ENCODE measurements at regions not wholly inside any gene's neighbourhood (a gene's known extent, or its start where the extent isn't known, plus 50 kb on each side); places are given as distances from the start of the nearest gene placed in this dataset.

- H2BK120ac ChIP-seq (ENCODE audit: insufficient read depth, low read length, poor library complexity), result no peak overlapping the region
- DNase-seq, result no peak
- H3K4me3 ChIP-seq (ENCODE audit: low read depth, low read length), result no peak overlapping the region
- H3K4ac ChIP-seq (ENCODE audit: low read depth, low read length), result no peak overlapping the region
- no peak overlapping the region for H4K8ac ChIP-seq (ENCODE audit: low read depth, low read length)
- no peaks in the 10 kb centered on the region for H3K27me3 ChIP-seq (ENCODE audit: insufficient read depth, low read length)
- H3K36me3 ChIP-seq (ENCODE audit: control insufficient read depth in 1 of 2, insufficient read depth in 2 of 2, low read length in 2 of 2), result no peaks in the 10 kb centered on the region
- no peak overlapping the region for H4K91ac ChIP-seq (ENCODE audit: low read depth, low read length)
- H3K79me1 ChIP-seq (ENCODE audit: low read length), result no peaks in the 10 kb centered on the region
- H2BK12ac ChIP-seq (ENCODE audit: low read length), result no peak overlapping the region
- H3K14ac ChIP-seq (ENCODE audit: low read length), result no peak overlapping the region
- H3K79me2 ChIP-seq (ENCODE audit: control insufficient read depth, insufficient read depth, low read length, poor library complexity), result no peaks in the 10 kb centered on the region
- H2AFZ ChIP-seq (ENCODE audit: insufficient read depth, low read length, poor library complexity), result no peak overlapping the region
- H3K9me3 ChIP-seq (ENCODE audit: insufficient read depth, low read depth, low read length), result no peaks in the 10 kb centered on the region
- H3K4me1 ChIP-seq (ENCODE audit: control insufficient read depth in 1 of 2, insufficient read depth in 2 of 2, low read length in 2 of 2), result no peaks in the 10 kb centered on the region
- H3K23ac ChIP-seq (ENCODE audit: low read length), result no peak overlapping the region
- H3K4me2 ChIP-seq (ENCODE audit: low read length), result no peak overlapping the region
- no CpG with 5 or more reads among the region's 2 CpGs for WGBS (ENCODE audit: extremely low coverage, insufficient coverage, insufficient read length)
- H2BK5ac ChIP-seq (ENCODE audit: low read depth, low read length, poor library complexity), result no peak overlapping the region
- no peak overlapping the region for H2AK5ac ChIP-seq (ENCODE audit: low read length)
- no peak overlapping the region for H4K12ac ChIP-seq (ENCODE audit: low read depth, low read length)
- H3K9ac ChIP-seq (ENCODE audit: low read length), result no peak overlapping the region
- no peak overlapping the region for H3K18ac ChIP-seq (ENCODE audit: low read length)
- no peak overlapping the region for H3K27ac ChIP-seq (ENCODE audit: low read depth, low read length)
Observed at GRCh38 chr10:10475812-10476211, 541.9 kb upstream of the CELF2 start.

DNA sequence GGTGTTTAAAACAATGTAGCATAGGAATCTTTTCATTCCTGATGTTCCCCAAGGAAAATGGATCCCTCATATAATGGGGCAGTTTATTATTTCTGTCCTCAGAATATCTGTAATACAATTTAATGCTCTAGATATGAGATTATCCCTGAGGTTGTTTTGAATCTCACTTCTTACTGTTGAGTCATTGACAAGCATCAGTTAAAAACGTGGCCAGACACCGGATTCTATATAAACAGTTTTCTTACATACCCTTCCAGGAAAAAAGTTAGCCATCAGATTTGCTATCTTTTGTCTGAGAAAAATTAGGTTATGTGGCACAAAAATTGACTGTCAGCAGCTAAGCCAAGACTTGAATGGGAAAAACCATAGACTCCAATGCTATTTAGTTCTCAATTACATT is 539.8 kb upstream of the CELF2 start:
- H2AFZ ChIP-seq (ENCODE audit: insufficient read depth, low read length, poor library complexity), result no peak overlapping the region
- no peak overlapping the region for H3K4ac ChIP-seq (ENCODE audit: low read depth, low read length)
- H3K4me1 ChIP-seq (ENCODE audit: control insufficient read depth in 1 of 2, insufficient read depth in 2 of 2, low read length in 2 of 2), result no peaks in the 10 kb centered on the region
- H3K36me3 ChIP-seq (ENCODE audit: control insufficient read depth in 1 of 2, insufficient read depth in 2 of 2, low read length in 2 of 2), result no peaks in the 10 kb centered on the region
- no peaks in the 10 kb centered on the region for H3K27me3 ChIP-seq (ENCODE audit: insufficient read depth, low read length)
- no peak overlapping the region for H4K8ac ChIP-seq (ENCODE audit: low read depth, low read length)
- no peak overlapping the region for H2AK5ac ChIP-seq (ENCODE audit: low read length)
- H3K4me2 ChIP-seq (ENCODE audit: low read length), result no peak overlapping the region
- H2BK5ac ChIP-seq (ENCODE audit: low read depth, low read length, poor library complexity), result no peak overlapping the region
- H4K12ac ChIP-seq (ENCODE audit: low read depth, low read length), result no peak overlapping the region
- H3K4me3 ChIP-seq (ENCODE audit: low read depth, low read length), result no peak overlapping the region
- no peak overlapping the region for H4K91ac ChIP-seq (ENCODE audit: low read depth, low read length)
- no peak overlapping the region for H3K23ac ChIP-seq (ENCODE audit: low read length)
- no peak overlapping the region for H3K18ac ChIP-seq (ENCODE audit: low read length)
- WGBS (ENCODE audit: extremely low coverage, insufficient coverage, insufficient read length), result no CpG with 5 or more reads among the region's 2 CpGs
- no peak overlapping the region for H3K27ac ChIP-seq (ENCODE audit: low read depth, low read length)
- DNase-seq, result no peak
- no peaks in the 10 kb centered on the region for H3K79me2 ChIP-seq (ENCODE audit: control insufficient read depth, insufficient read depth, low read length, poor library complexity)
- no peak overlapping the region for H2BK120ac ChIP-seq (ENCODE audit: insufficient read depth, low read length, poor library complexity)
- H3K9ac ChIP-seq (ENCODE audit: low read length), result no peak overlapping the region
- no peaks in the 10 kb centered on the region for H3K79me1 ChIP-seq (ENCODE audit: low read length)
- no peaks in the 10 kb centered on the region for H3K9me3 ChIP-seq (ENCODE audit: insufficient read depth, low read depth, low read length)
- H3K14ac ChIP-seq (ENCODE audit: low read length), result no peak overlapping the region
- H2BK12ac ChIP-seq (ENCODE audit: low read length), result no peak overlapping the region

GRCh38 chr10:10479465-10479864 is 538.2 kb upstream of the CELF2 start:
- no peaks in the 10 kb centered on the region for H3K36me3 ChIP-seq (ENCODE audit: control insufficient read depth in 1 of 2, insufficient read depth in 2 of 2, low read length in 2 of 2)
- no peak overlapping the region for H2BK5ac ChIP-seq (ENCODE audit: low read depth, low read length, poor library complexity)
- no peak overlapping the region for H4K12ac ChIP-seq (ENCODE audit: low read depth, low read length)
- H3K4me3 ChIP-seq (ENCODE audit: low read depth, low read length), result no peak overlapping the region
- H3K4me2 ChIP-seq (ENCODE audit: low read length), result no peak overlapping the region
- no peak for DNase-seq
- no peak overlapping the region for H2BK120ac ChIP-seq (ENCODE audit: insufficient read depth, low read length, poor library complexity)
- H2AK5ac ChIP-seq (ENCODE audit: low read length), result no peak overlapping the region
- no peak overlapping the region for H3K23ac ChIP-seq (ENCODE audit: low read length)
- H3K79me1 ChIP-seq (ENCODE audit: low read length), result no peaks in the 10 kb centered on the region
- H3K27me3 ChIP-seq (ENCODE audit: insufficient read depth, low read length), result no peaks in the 10 kb centered on the region
- no peak overlapping the region for H4K91ac ChIP-seq (ENCODE audit: low read depth, low read length)
- no peak overlapping the region for H3K9ac ChIP-seq (ENCODE audit: low read length)
- H4K8ac ChIP-seq (ENCODE audit: low read depth, low read length), result no peak overlapping the region
- no peak overlapping the region for H3K14ac ChIP-seq (ENCODE audit: low read length)
- no peaks in the 10 kb centered on the region for H3K79me2 ChIP-seq (ENCODE audit: control insufficient read depth, insufficient read depth, low read length, poor library complexity)
- no peaks in the 10 kb centered on the region for H3K9me3 ChIP-seq (ENCODE audit: insufficient read depth, low read depth, low read length)
- H3K18ac ChIP-seq (ENCODE audit: low read length), result no peak overlapping the region
- H2BK12ac ChIP-seq (ENCODE audit: low read length), result no peak overlapping the region
- WGBS (ENCODE audit: extremely low coverage, insufficient coverage, insufficient read length), result no CpG with 5 or more reads among the region's 9 CpGs
- H3K4ac ChIP-seq (ENCODE audit: low read depth, low read length), result no peak overlapping the region
- H2AFZ ChIP-seq (ENCODE audit: insufficient read depth, low read length, poor library complexity), result no peak overlapping the region
- no peak overlapping the region for H3K27ac ChIP-seq (ENCODE audit: low read depth, low read length)
- H3K4me1 ChIP-seq (ENCODE audit: control insufficient read depth in 1 of 2, insufficient read depth in 2 of 2, low read length in 2 of 2), result no peaks in the 10 kb centered on the region

DNA sequence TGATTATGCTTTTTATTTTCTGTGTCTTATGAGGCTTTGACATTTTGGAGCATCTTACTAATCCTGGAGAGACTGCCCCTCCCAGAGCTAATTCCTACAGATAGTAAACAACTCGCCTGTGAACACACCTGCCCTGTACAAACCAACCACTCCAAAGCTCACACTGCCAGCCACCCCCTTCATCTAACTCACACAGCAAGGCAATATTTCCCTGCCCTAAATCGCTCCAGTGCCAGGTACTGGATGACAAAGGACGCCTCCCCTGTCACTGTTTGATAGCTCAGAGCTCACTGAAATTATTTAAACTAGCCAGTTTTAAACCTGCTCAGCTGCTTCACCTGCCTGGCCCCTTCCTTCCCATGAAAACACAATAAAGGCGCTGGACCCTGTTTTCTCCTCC is 535.1 kb upstream of the CELF2 start:
- no peak overlapping the region for H3K4ac ChIP-seq (ENCODE audit: low read depth, low read length)
- no peaks in the 10 kb centered on the region for H3K9me3 ChIP-seq (ENCODE audit: insufficient read depth, low read depth, low read length)
- H2AK5ac ChIP-seq (ENCODE audit: low read length), result no peak overlapping the region
- H4K12ac ChIP-seq (ENCODE audit: low read depth, low read length), result no peak overlapping the region
- no peak overlapping the region for H3K18ac ChIP-seq (ENCODE audit: low read length)
- no peaks in the 10 kb centered on the region for H3K79me1 ChIP-seq (ENCODE audit: low read length)
- no peak overlapping the region for H3K9ac ChIP-seq (ENCODE audit: low read length)
- no peak overlapping the region for H3K4me2 ChIP-seq (ENCODE audit: low read length)
- DNase-seq, result no peak
- no CpG with 5 or more reads among the region's 4 CpGs for WGBS (ENCODE audit: extremely low coverage, insufficient coverage, insufficient read length)
- no peak overlapping the region for H2BK5ac ChIP-seq (ENCODE audit: low read depth, low read length, poor library complexity)
- no peak overlapping the region for H4K91ac ChIP-seq (ENCODE audit: low read depth, low read length)
- no peaks in the 10 kb centered on the region for H3K36me3 ChIP-seq (ENCODE audit: control insufficient read depth in 1 of 2, insufficient read depth in 2 of 2, low read length in 2 of 2)
- no peaks in the 10 kb centered on the region for H3K27me3 ChIP-seq (ENCODE audit: insufficient read depth, low read length)
- H3K4me3 ChIP-seq (ENCODE audit: low read depth, low read length), result no peak overlapping the region
- no peaks in the 10 kb centered on the region for H3K79me2 ChIP-seq (ENCODE audit: control insufficient read depth, insufficient read depth, low read length, poor library complexity)
- H3K27ac ChIP-seq (ENCODE audit: low read depth, low read length), result no peak overlapping the region
- no peak overlapping the region for H2BK12ac ChIP-seq (ENCODE audit: low read length)
- no peak overlapping the region for H2AFZ ChIP-seq (ENCODE audit: insufficient read depth, low read length, poor library complexity)
- H4K8ac ChIP-seq (ENCODE audit: low read depth, low read length), result no peak overlapping the region
- H3K23ac ChIP-seq (ENCODE audit: low read length), result no peak overlapping the region
- no peak overlapping the region for H3K14ac ChIP-seq (ENCODE audit: low read length)
- H3K4me1 ChIP-seq (ENCODE audit: control insufficient read depth in 1 of 2, insufficient read depth in 2 of 2, low read length in 2 of 2), result no peaks in the 10 kb centered on the region
- no peak overlapping the region for H2BK120ac ChIP-seq (ENCODE audit: insufficient read depth, low read length, poor library complexity)
